Lower lobe of right lung (tissue), 2 donors: ENCODE measurements at regions not wholly inside any gene's neighbourhood (a gene's known extent, or its start where the extent isn't known, plus 50 kb on each side); places are given as distances from the start of the nearest gene placed in this dataset.

Experiments used
- ATAC-seq, 2 donors: fragments of 200-7000 bp; cut with Tn5 transposase; one replicate each; pipeline ENCODE4 v1.9.1; 2020 to 2022; ENCODE audit warnings: mild to moderate bottlenecking in 2 of 2, moderate library complexity in 2 of 2
- DNase-seq: peaks from one replicate; pipeline ENCODE4 v3.0.0-alpha.2; 2020
- H3K27ac ChIP-seq: fragments of 200-600 bp; one replicate; pipeline ENCODE4 v1.8.0; 2022
- H3K27me3 ChIP-seq: fragments of 200-600 bp; one replicate; pipeline ENCODE4 v1.8.0; 2022; ENCODE audit warnings: low read depth
- H3K36me3 ChIP-seq: fragments of 200-600 bp; one replicate; pipeline ENCODE4 v1.8.0; 2022; ENCODE audit warnings: mild to moderate bottlenecking
- H3K4me1 ChIP-seq: fragments of 200-600 bp; one replicate; pipeline ENCODE4 v1.8.0; 2022
- H3K4me3 ChIP-seq: fragments of 200-600 bp; one replicate; pipeline ENCODE4 v1.8.0; 2022; ENCODE audit warnings: mild to moderate bottlenecking
- H3K9me3 ChIP-seq: fragments of 200-600 bp; one replicate; pipeline ENCODE4 v1.8.0; 2022
- CTCF ChIP-seq: fragments of 200-600 bp; IDR thresholded peaks from one replicate; pipeline ENCODE4 v1.8.0; 2022; ENCODE audit warnings: antibody characterized with exemption, mild to moderate bottlenecking
- intact Hi-C: fragments of 100-400 bp; cut with DNase I; formaldehyde crosslinking; loops from one replicate; pipeline ENCODE4 v1.11.0; 2022
- donor health status: DM: no; HTN: yes; CAD: no; lungs with severe emphysema.

- ATAC-seq (no peak), DNase-seq (no peak)
- H3K36me3 ChIP-seq: no peaks in the 10 kb centered on the region
- H3K9me3 ChIP-seq: no peaks in the 10 kb centered on the region
- intact Hi-C loops: no loop called here
- H3K27me3 ChIP-seq: no peaks in the 10 kb centered on the region
- no peak overlapping the region for H3K4me3 ChIP-seq
- H3K4me1 ChIP-seq: peaks cover 24% of the 10 kb centered on the region
- no peak overlapping the region for H3K27ac ChIP-seq
- no peak for TF ChIP-seq CTCF
Measured at GRCh38 chr4:128456171-128456570, 168.6 kb upstream of the PGRMC2 start.

GRCh38 chr4:128455480-128455879 lies 167.9 kb upstream of the PGRMC2 start:
- no peak overlapping the region for H3K27ac ChIP-seq

GRCh38 chr4:128454881-128455280 lies 167.3 kb upstream of the PGRMC2 start:
- Histone ChIP-seq H3K27me3 (no peaks in the 10 kb centered on the region), H3K36me3 (no peaks in the 10 kb centered on the region), H3K27ac (no peak overlapping the region), H3K9me3 (no peaks in the 10 kb centered on the region), H3K4me1 (peaks cover 24% of the 10 kb centered on the region), H3K4me3 (no peak overlapping the region)
- DNase-seq (no peak), ATAC-seq (no peak)
- TF ChIP-seq CTCF: no peak
- intact Hi-C loops: no loop called here

More at GRCh38 chr4:128455480-128455879, 167.9 kb upstream of the PGRMC2 start:
- Histone ChIP-seq H3K9me3 (no peaks in the 10 kb centered on the region), H3K4me1 (peaks cover 24% of the 10 kb centered on the region), H3K4me3 (no peak overlapping the region), H3K27me3 (no peaks in the 10 kb centered on the region), H3K36me3 (no peaks in the 10 kb centered on the region)
- intact Hi-C loops: no loop called here
- ATAC-seq (no peak), DNase-seq (no peak)
- no peak for TF ChIP-seq CTCF

GRCh38 chr4:128454281-128454871 lies 166.8 kb upstream of the PGRMC2 start:
- Histone ChIP-seq H3K27me3 (no peaks in the 10 kb centered on the region), H3K27ac (no peak overlapping the region), H3K36me3 (no peaks in the 10 kb centered on the region), H3K4me1 (peaks cover 24% of the 10 kb centered on the region), H3K9me3 (no peaks in the 10 kb centered on the region), H3K4me3 (no peak overlapping the region)
- DNase-seq (peak; percentile 79), ATAC-seq (peak; percentile 92 to 94)
- intact Hi-C loops: no loop called here
- TF ChIP-seq CTCF: peak; percentile 75

GRCh38 chr4:128452415-128452814 lies 164.8 kb upstream of the PGRMC2 start:
- peaks cover 24% of the 10 kb centered on the region for H3K4me1 ChIP-seq
- H3K27me3 ChIP-seq: no peaks in the 10 kb centered on the region
- ATAC-seq (peak in 1 of 2 donors; percentile 14), DNase-seq (no peak)
- H3K4me3 ChIP-seq: no peak overlapping the region
- intact Hi-C loops: no loop called here
- H3K9me3 ChIP-seq: no peaks in the 10 kb centered on the region
- TF ChIP-seq CTCF: no peak
- H3K27ac ChIP-seq: no peak overlapping the region
- no peaks in the 10 kb centered on the region for H3K36me3 ChIP-seq
